OCI-LY1 (cell line): ENCODE measurements at regions not wholly inside any gene's neighbourhood (a gene's known extent, or its start where the extent isn't known, plus 50 kb on each side); places are given as distances from the start of the nearest gene placed in this dataset.

ENCODE experiments used
- H2AFZ ChIP-seq: fragments of 200-600 bp; sonication (generic), shearing (Covaris generic); 2 replicates; pipeline ENCODE4 v1.6.0; 2014; ENCODE audit warnings: antibody characterized with exemption, mild to moderate bottlenecking, low read length
- H3F3A ChIP-seq: fragments of 200-600 bp; sonication (generic), shearing (Covaris generic); 2 replicates; pipeline ENCODE4 v1.6.0; 2014; ENCODE audit warnings: mild to moderate bottlenecking, antibody characterized with exemption, low read length, moderate library complexity; ENCODE audit not compliant: insufficient read depth
- H3K27ac ChIP-seq: fragments of 200-600 bp; sonication (generic); 2 replicates; pipeline ENCODE4 v1.5.1; 2014; ENCODE audit warnings: low read length, mixed run types, mild to moderate bottlenecking, low read depth; ENCODE audit not compliant: poor library complexity, severe bottlenecking
- H3K27me3 ChIP-seq: fragments of 200-600 bp; sonication (generic); 2 replicates; pipeline ENCODE4 v1.6.0; 2014; ENCODE audit warnings: antibody characterized with exemption, mild to moderate bottlenecking, low read length, moderate library complexity; ENCODE audit not compliant: insufficient read depth
- H3K36me3 ChIP-seq: fragments of 200-600 bp; sonication (generic); 2 replicates; pipeline ENCODE4 v1.6.1; 2014; ENCODE audit warnings: mild to moderate bottlenecking, antibody characterized with exemption, low read length, moderate library complexity, mixed read lengths; ENCODE audit not compliant: insufficient read depth
- H3K4me1 ChIP-seq: fragments of 200-600 bp; sonication (generic); 2 replicates; pipeline ENCODE4 v1.5.1; 2014; ENCODE audit warnings: mild to moderate bottlenecking, low read length, moderate library complexity; ENCODE audit not compliant: insufficient read depth, severe bottlenecking
- H3K4me2 ChIP-seq: fragments of 200-600 bp; sonication (generic), shearing (Covaris generic); 2 replicates; pipeline ENCODE4 v1.6.1; 2014; ENCODE audit warnings: low read length
- H3K4me3 ChIP-seq: fragments of 200-600 bp; sonication (generic); 2 replicates; pipeline ENCODE4 v1.5.1; 2014; ENCODE audit warnings: low read length, low read depth, mild to moderate bottlenecking, mixed read lengths; ENCODE audit not compliant: poor library complexity, severe bottlenecking
- H3K79me2 ChIP-seq: fragments of 200-600 bp; shearing (Covaris generic); 2 replicates; pipeline ENCODE4 v1.6.1; 2016; ENCODE audit warnings: mixed run types, low read length, mixed read lengths; ENCODE audit not compliant: insufficient read depth
- H3K9ac ChIP-seq: fragments of 200-600 bp; sonication (generic), shearing (Covaris generic); 2 replicates; pipeline ENCODE4 v1.6.1; 2014; ENCODE audit warnings: mild to moderate bottlenecking, low read length, mixed read lengths
- H3K9me2 ChIP-seq: fragments of 200-600 bp; sonication (generic), shearing (Covaris generic); 2 replicates; pipeline ENCODE4 v1.6.1; 2014; ENCODE audit warnings: low read depth, mild to moderate bottlenecking, low read length, mixed read lengths
- H3K9me3 ChIP-seq: fragments of 200-600 bp; shearing (Covaris generic); 2 replicates; pipeline ENCODE4 v1.6.1; 2014; ENCODE audit warnings: low read length, mixed read lengths
- H4K20me1 ChIP-seq: fragments of 200-600 bp; sonication (generic), shearing (Covaris generic); 2 replicates; pipeline ENCODE4 v1.6.0; 2016; ENCODE audit warnings: mild to moderate bottlenecking, low read length; ENCODE audit not compliant: insufficient read depth
- CTCF ChIP-seq: fragments of 200-600 bp; sonication (generic), shearing (Covaris generic); IDR thresholded peaks from 2 replicates; pipeline ENCODE4 v1.5.1; 2017; ENCODE audit warnings: mild to moderate bottlenecking, antibody characterized with exemption, low read length, moderate library complexity, mixed read lengths
- EZH2 ChIP-seq: fragments of 200-600 bp; sonication (generic), shearing (Covaris generic); IDR thresholded peaks from 2 replicates; pipeline ENCODE4 v1.8.0; 2017; ENCODE audit warnings: borderline replicate concordance, mixed run types, mild to moderate bottlenecking, antibody characterized with exemption, low read length, moderate library complexity, mixed read lengths

GRCh38 chr1:238419209-238419608, 528.5 kb upstream of the ZP4 start:
- Histone ChIP-seq H4K20me1 (no peaks in the 10 kb centered on the region), H3F3A (no peaks in the 10 kb centered on the region), H3K9me3 (no peaks in the 10 kb centered on the region), H3K4me3 (no peak overlapping the region), H3K4me2 (no peak overlapping the region), H3K27ac (no peak overlapping the region), H3K9me2 (no peaks in the 10 kb centered on the region), H3K79me2 (no peaks in the 10 kb centered on the region), H3K27me3 (no peaks in the 10 kb centered on the region), H3K36me3 (no peaks in the 10 kb centered on the region), H2AFZ (no peak overlapping the region), H3K4me1 (no peaks in the 10 kb centered on the region), H3K9ac (no peak overlapping the region)
- TF ChIP-seq CTCF (no peak), EZH2 (no peak)

GRCh38 chr1:238409932-238410331, 519.2 kb upstream of the ZP4 start:
- Histone ChIP-seq H3K4me3 (no peak overlapping the region), H3K36me3 (no peaks in the 10 kb centered on the region), H2AFZ (no peak overlapping the region), H3K4me2 (no peak overlapping the region), H3K79me2 (no peaks in the 10 kb centered on the region), H4K20me1 (no peaks in the 10 kb centered on the region), H3K4me1 (no peaks in the 10 kb centered on the region), H3K9me3 (no peaks in the 10 kb centered on the region), H3F3A (no peaks in the 10 kb centered on the region), H3K9me2 (no peaks in the 10 kb centered on the region), H3K27me3 (no peaks in the 10 kb centered on the region), H3K27ac (no peak overlapping the region), H3K9ac (no peak overlapping the region)
- no peak for TF ChIP-seq EZH2
- TF ChIP-seq CTCF = no peak

GRCh38 chr1:238409191-238409850, 518.6 kb upstream of the ZP4 start:
- H3K27ac ChIP-seq = no peak overlapping the region
- H3K9me3 ChIP-seq = no peaks in the 10 kb centered on the region
- no peaks in the 10 kb centered on the region for H3K36me3 ChIP-seq
- H3K9ac ChIP-seq = no peak overlapping the region
- H3K4me2 ChIP-seq = no peak overlapping the region
- H3K27me3 ChIP-seq = no peaks in the 10 kb centered on the region
- TF ChIP-seq EZH2 (no peak), CTCF (no peak)
- no peaks in the 10 kb centered on the region for H3K9me2 ChIP-seq
- H4K20me1 ChIP-seq = no peaks in the 10 kb centered on the region
- no peaks in the 10 kb centered on the region for H3K4me1 ChIP-seq
- no peak overlapping the region for H3K4me3 ChIP-seq
- no peaks in the 10 kb centered on the region for H3F3A ChIP-seq
- no peak overlapping the region for H2AFZ ChIP-seq
- no peaks in the 10 kb centered on the region for H3K79me2 ChIP-seq
